Naive thymus-derived CD4-positive, alpha-beta T cell (primary cell): ENCODE measurements at regions not wholly inside any gene's neighbourhood (a gene's known extent, or its start where the extent isn't known, plus 50 kb on each side); places are given as distances from the start of the nearest gene placed in this dataset.

Experiments
- ATAC-seq: fragments of 150-1000 bp; cut with Tn5 transposase; 2 replicates; pipeline ENCODE4 v1.10.0; 2021; ENCODE audit warnings: mild to moderate bottlenecking, moderate library complexity
- CTCF ChIA-PET: fragments of 350-600 bp; sonication (Branson Sonifier 250); formaldehyde crosslinking; loops from one replicate; lab custom pipeline; 2021; ENCODE audit warnings: antibody characterized with exemption; lab: Charles Lee
- POLR2A ChIA-PET: fragments of 350-600 bp; sonication (Branson Sonifier 250); formaldehyde crosslinking; loops from one replicate; lab custom pipeline; 2021; ENCODE audit warnings: antibody characterized with exemption, inconsistent platforms; lab: Charles Lee
- DNase-seq, 9 donors: peaks; one replicate each; pipeline versions ENCODE4 v3.0.0 to v3.0.0-alpha.2; 2020 to 2022; ENCODE audit warnings: mixed read lengths in 1 of 9
- H3K27ac ChIP-seq: one replicate; pipeline ENCODE4 v1.7.0; 2013; ENCODE audit warnings: mild to moderate bottlenecking, low read depth, low read length, moderate library complexity
- H3K27me3 ChIP-seq, 2 donors: one replicate each; pipeline ENCODE4 v1.7.0; 2013; ENCODE audit warnings: low read length in 2 of 2, mild to moderate bottlenecking in 2 of 2, moderate library complexity in 2 of 2; ENCODE audit not compliant: control insufficient read depth in 2 of 2, insufficient read depth in 2 of 2
- H3K36me3 ChIP-seq, 3 experiments: 1 replicate in 2 of 3; 2 replicates in 1 of 3; pipeline ENCODE4 v1.7.0; 2013; ENCODE audit warnings: low read length in 3 of 3, mild to moderate bottlenecking in 3 of 3, moderate library complexity in 1 of 3; ENCODE audit not compliant: insufficient read depth in 3 of 3, control insufficient read depth in 2 of 3
- H3K4me1 ChIP-seq, 2 donors: one replicate each; pipeline ENCODE4 v1.7.0; 2013; ENCODE audit warnings: low read length in 2 of 2, mild to moderate bottlenecking in 2 of 2, moderate library complexity in 1 of 2; ENCODE audit not compliant: control insufficient read depth in 2 of 2, insufficient read depth in 2 of 2
- H3K4me3 ChIP-seq: 2 replicates; pipeline ENCODE4 v1.7.0; 2013; ENCODE audit warnings: mild to moderate bottlenecking, low read length
- H3K9me3 ChIP-seq, 3 experiments: 1 replicate in 2 of 3; 2 replicates in 1 of 3; pipeline ENCODE4 v1.7.0; 2013; ENCODE audit warnings: low read length in 3 of 3; ENCODE audit not compliant: control insufficient read depth in 2 of 3
- H3K27ac Mint-ChIP-seq, 9 donors: one replicate each; pipeline ENCODE4 v1.8.0; 2020 to 2022; ENCODE audit warnings: mixed read lengths in 9 of 9, mild to moderate bottlenecking in 8 of 9, moderate library complexity in 5 of 9, inconsistent platforms in 2 of 9
- H3K27me3 Mint-ChIP-seq, 5 donors: one replicate each; pipeline ENCODE4 v1.8.0; 2021 to 2022; ENCODE audit warnings: mixed read lengths in 5 of 5, mild to moderate bottlenecking in 1 of 5
- H3K36me3 Mint-ChIP-seq, 5 donors: one replicate each; pipeline ENCODE4 v1.8.0; 2020 to 2022; ENCODE audit warnings: mixed read lengths in 5 of 5, mild to moderate bottlenecking in 3 of 5, inconsistent platforms in 1 of 5
- H3K4me1 Mint-ChIP-seq, 7 donors: one replicate each; pipeline ENCODE4 v1.8.0; 2020 to 2022; ENCODE audit warnings: mixed read lengths in 7 of 7, mild to moderate bottlenecking in 3 of 7, inconsistent platforms in 1 of 7
- H3K4me3 Mint-ChIP-seq, 10 donors: one replicate each; pipeline ENCODE4 v1.8.0; 2020 to 2022; ENCODE audit warnings: mild to moderate bottlenecking in 10 of 10, mixed read lengths in 10 of 10, moderate library complexity in 6 of 10, inconsistent platforms in 2 of 10
- H3K9me3 Mint-ChIP-seq, 11 donors: one replicate each; pipeline ENCODE4 v1.8.0; 2020 to 2022; ENCODE audit warnings: mixed read lengths in 11 of 11, mild to moderate bottlenecking in 4 of 11, inconsistent platforms in 1 of 11, moderate library complexity in 1 of 11
- intact Hi-C, 2 donors: fragments of 100-400 bp; cut with micrococcal nuclease; formaldehyde crosslinking; loops; one replicate each; pipeline ENCODE4 v1.15.1; 2023

DNA sequence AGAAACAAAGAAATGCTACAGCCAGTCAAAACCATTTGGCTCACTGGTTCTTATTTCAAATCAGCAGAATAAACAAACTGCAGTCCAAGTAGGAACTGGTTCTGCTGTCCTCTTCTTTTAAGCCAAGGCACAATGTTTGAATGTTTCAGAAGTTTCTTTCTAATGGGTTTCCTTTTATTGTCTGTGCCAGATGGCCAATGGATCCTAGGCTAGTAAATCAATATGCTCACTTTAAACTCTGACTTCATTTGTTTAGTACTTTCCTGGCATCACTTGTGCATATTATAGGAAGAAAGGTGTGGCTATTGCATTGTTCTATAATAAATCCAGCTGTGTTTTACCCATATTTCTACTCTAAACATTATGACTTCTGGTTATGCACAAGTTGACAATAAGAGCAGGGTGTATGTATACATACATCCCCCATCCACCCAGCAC is 99.7 kb upstream of the PLCB4 start:
- CTCF ChIA-PET, result no interaction called here

DNA sequence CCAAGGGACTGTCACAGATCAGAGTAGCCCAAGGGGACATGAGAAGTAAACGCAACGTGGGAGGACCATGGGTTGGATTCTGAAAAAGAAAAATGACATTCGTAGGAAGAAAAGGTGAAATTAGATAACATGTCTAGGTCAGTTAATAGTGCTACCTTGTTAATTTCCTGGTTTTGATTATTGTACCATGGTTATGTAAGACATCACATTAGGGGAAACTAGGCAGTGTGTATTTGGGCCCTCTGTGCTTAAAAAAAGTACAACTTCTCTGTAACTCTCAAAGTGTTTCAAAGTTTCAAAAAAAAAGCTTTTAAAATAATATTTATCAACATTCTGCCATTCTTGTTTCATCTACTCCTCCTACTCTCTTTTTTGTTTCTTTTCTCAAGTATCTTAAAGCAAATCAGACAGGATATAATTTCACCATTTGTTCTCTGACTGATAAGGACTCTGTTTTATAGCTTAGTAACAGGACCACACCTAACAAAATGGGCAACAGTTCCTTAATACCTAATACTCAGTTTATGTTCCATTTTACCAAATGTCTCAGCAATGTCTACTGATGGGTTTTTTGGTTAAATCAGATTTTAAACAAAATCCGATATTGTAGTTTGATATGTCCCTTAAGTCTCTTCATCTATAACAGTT is 97.1 kb upstream of the PLCB4 start:
- ATAC-seq (no peak), DNase-seq (no peak)
- Histone ChIP-seq H3K27me3 (no peaks in the 10 kb centered on the region), H3K9me3 (no peaks in the 10 kb centered on the region), H3K4me1 (no peaks in the 10 kb centered on the region), H3K4me3 (no peak overlapping the region), H3K27ac (no peak overlapping the region), H3K36me3 (no peaks in the 10 kb centered on the region)
- no peaks in the 10 kb centered on the region for H3K36me3 Mint-ChIP-seq
- no peaks in the 10 kb centered on the region for H3K4me1 Mint-ChIP-seq
- intact Hi-C loops, result no loop called here
- peaks cover 0 to 12% (median 3%) of the 10 kb centered on the region in 11 donors for H3K9me3 Mint-ChIP-seq
- ChIA-PET POLR2A (no interaction called here), CTCF (no interaction called here)
- H3K4me3 Mint-ChIP-seq, result no peak overlapping the region
- no peak overlapping the region for H3K27ac Mint-ChIP-seq
- no peaks in the 10 kb centered on the region for H3K27me3 Mint-ChIP-seq

More for the DNA sequence above, 99.7 kb upstream of the PLCB4 start:
- DNase-seq (no peak), ATAC-seq (no peak)
- H3K9me3 ChIP-seq, result no peaks in the 10 kb centered on the region
- H3K9me3 Mint-ChIP-seq, result peaks cover 0 to 17% (median 4%) of the 10 kb centered on the region in 11 donors
- no peak overlapping the region for H3K27ac ChIP-seq
- H3K4me1 Mint-ChIP-seq, result no peaks in the 10 kb centered on the region
- no peak overlapping the region for H3K4me3 Mint-ChIP-seq
- no peaks in the 10 kb centered on the region for H3K27me3 ChIP-seq
- no peak overlapping the region for H3K4me3 ChIP-seq
- no peak overlapping the region for H3K27ac Mint-ChIP-seq
- intact Hi-C loops, result no loop called here
- POLR2A ChIA-PET, result no interaction called here
- no peaks in the 10 kb centered on the region for H3K36me3 ChIP-seq
- H3K36me3 Mint-ChIP-seq, result no peaks in the 10 kb centered on the region
- H3K4me1 ChIP-seq, result no peaks in the 10 kb centered on the region
- no peaks in the 10 kb centered on the region for H3K27me3 Mint-ChIP-seq

DNA sequence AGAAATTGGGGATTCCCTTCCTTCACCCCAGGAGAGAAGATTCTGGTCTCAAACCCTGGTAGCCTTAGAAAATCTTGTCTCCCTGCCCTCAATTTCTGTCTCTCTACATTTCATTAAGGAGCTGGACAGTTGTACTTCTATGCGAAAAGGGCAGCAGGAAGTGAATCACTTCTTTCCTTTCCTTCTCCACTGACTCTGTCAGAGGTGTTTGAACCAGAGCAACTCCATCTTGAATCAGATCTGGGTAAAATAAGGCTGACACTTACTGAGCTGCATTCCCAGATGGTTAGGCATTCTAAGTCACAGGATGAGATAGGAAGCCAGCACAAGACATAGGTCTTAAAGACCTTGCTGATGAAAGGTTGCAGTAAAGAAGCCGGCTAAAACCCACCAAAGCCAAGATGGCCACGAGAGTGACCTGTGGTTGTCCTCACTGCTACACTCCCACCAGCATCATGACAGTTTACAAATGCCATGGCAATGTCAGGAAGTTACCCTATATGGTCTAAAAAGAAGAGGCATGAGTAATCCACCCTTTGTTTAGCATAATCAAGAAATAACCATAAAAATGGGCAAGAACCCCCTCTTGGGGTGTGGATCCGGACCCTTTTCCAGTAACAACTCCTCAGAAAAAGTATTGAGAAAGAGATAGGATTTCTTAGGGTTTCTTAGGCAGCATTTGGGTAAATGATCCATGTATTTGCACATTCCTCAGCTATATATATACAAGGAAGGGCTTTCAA is 95.8 kb upstream of the PLCB4 start:
- no peak overlapping the region for H3K27ac ChIP-seq
- intact Hi-C loops, result no loop called here
- ChIA-PET CTCF (no interaction called here), POLR2A (interaction anchor here (1.1 kb wide), 1 partner anchor 54 kb away, joined by 4 read pairs; no protein-coding TSS in a partner anchor)
- H3K27me3 Mint-ChIP-seq, result no peaks in the 10 kb centered on the region
- H3K4me3 ChIP-seq, result no peak overlapping the region
- no peaks in the 10 kb centered on the region for H3K36me3 Mint-ChIP-seq
- H3K27me3 ChIP-seq, result no peaks in the 10 kb centered on the region
- no peak overlapping the region for H3K27ac Mint-ChIP-seq
- no peaks in the 10 kb centered on the region for H3K36me3 ChIP-seq
- H3K9me3 Mint-ChIP-seq, result peaks cover 0 to 13% (median 1%) of the 10 kb centered on the region in 11 donors
- H3K4me1 Mint-ChIP-seq, result no peaks in the 10 kb centered on the region
- no peak for ATAC-seq
- no peaks in the 10 kb centered on the region for H3K9me3 ChIP-seq
- no peak overlapping the region for H3K4me3 Mint-ChIP-seq
- no peaks in the 10 kb centered on the region for H3K4me1 ChIP-seq
- no peak for DNase-seq

DNA sequence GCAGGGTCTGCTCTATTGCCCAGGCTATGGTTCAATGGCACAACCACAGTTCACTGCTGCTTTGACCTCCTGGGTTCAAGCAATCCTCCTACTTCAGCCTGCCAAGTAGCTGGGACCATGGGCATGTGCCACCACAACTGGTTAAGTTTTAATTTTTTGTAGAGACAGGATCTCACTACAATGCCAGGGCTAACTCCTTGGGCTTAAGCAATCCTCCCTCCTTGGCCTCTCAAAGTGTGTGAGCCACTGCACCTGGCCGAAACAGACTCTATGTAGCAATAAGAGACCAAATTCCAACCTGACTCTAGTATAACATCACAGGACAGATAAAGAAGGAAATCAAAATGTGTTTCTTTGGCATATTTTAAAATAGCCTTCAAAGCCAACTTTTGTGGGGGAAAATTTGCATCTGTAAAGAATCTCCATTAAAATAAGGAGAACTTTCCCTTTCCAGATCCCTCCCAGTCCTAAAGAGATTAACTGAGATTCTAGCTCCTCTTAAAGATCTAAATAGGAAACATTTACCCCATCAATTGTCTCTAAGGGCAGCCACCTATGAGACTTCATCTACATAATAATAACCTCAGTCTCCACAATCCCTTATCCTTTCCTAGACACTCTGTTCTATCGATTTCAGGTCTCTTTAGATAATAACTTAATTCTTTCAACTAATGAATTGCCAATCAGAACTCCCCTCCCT is 94.7 kb upstream of the PLCB4 start:
- H3K36me3 Mint-ChIP-seq, result no peaks in the 10 kb centered on the region
- ChIA-PET POLR2A (interaction anchor here (1.1 kb wide), 1 partner anchor 53 kb away, joined by 4 read pairs; no protein-coding TSS in a partner anchor), CTCF (no interaction called here)

DNA sequence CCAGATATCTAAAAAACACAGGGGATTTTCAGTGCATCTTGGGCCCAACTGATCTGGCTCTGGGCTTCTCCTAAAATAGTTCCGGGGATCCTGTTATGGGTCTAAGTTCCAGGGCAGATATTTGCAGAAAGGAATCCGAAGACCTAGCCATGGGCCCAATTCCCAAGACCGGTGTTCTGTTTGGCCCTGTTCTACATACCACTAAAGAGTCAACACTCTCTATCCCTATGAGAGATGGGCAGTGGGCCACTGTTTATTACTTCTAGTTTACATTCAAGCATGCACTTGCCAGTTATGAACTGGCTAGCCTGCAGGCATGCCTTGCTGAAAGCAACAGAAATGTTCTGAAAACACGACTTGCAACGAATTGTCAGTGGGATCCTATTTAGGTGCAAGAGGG is 87.4 kb upstream of the PLCB4 start:
- H3K27ac Mint-ChIP-seq, result no peak overlapping the region
- H3K36me3 Mint-ChIP-seq, result no peaks in the 10 kb centered on the region
- Histone ChIP-seq H3K27ac (no peak overlapping the region), H3K27me3 (no peaks in the 10 kb centered on the region), H3K4me1 (no peaks in the 10 kb centered on the region), H3K4me3 (no peak overlapping the region), H3K36me3 (no peaks in the 10 kb centered on the region), H3K9me3 (no peaks in the 10 kb centered on the region)
- intact Hi-C loops, result no loop called here
- ChIA-PET POLR2A (no interaction called here), CTCF (no interaction called here)
- peaks cover 0 to 4% (median 0%) of the 10 kb centered on the region in 11 donors for H3K9me3 Mint-ChIP-seq
- H3K4me3 Mint-ChIP-seq, result no peak overlapping the region
- H3K27me3 Mint-ChIP-seq, result no peaks in the 10 kb centered on the region
- ATAC-seq, result no peak
- H3K4me1 Mint-ChIP-seq, result no peaks in the 10 kb centered on the region
- DNase-seq, result no peak

More for the DNA sequence above, 94.7 kb upstream of the PLCB4 start:
- ATAC-seq, result no peak
- no peaks in the 10 kb centered on the region for H3K27me3 Mint-ChIP-seq
- intact Hi-C loops, result no loop called here
- no peak overlapping the region for H3K27ac ChIP-seq
- no peak overlapping the region for H3K27ac Mint-ChIP-seq
- no peaks in the 10 kb centered on the region for H3K36me3 ChIP-seq
- H3K4me1 Mint-ChIP-seq, result no peaks in the 10 kb centered on the region
- no peaks in the 10 kb centered on the region for H3K27me3 ChIP-seq
- H3K4me1 ChIP-seq, result no peaks in the 10 kb centered on the region
- no peak for DNase-seq
- H3K4me3 ChIP-seq, result no peak overlapping the region
- no peak overlapping the region for H3K4me3 Mint-ChIP-seq
- H3K9me3 Mint-ChIP-seq, result peaks cover 0 to 12% (median 0%) of the 10 kb centered on the region in 11 donors
- no peaks in the 10 kb centered on the region for H3K9me3 ChIP-seq

DNA sequence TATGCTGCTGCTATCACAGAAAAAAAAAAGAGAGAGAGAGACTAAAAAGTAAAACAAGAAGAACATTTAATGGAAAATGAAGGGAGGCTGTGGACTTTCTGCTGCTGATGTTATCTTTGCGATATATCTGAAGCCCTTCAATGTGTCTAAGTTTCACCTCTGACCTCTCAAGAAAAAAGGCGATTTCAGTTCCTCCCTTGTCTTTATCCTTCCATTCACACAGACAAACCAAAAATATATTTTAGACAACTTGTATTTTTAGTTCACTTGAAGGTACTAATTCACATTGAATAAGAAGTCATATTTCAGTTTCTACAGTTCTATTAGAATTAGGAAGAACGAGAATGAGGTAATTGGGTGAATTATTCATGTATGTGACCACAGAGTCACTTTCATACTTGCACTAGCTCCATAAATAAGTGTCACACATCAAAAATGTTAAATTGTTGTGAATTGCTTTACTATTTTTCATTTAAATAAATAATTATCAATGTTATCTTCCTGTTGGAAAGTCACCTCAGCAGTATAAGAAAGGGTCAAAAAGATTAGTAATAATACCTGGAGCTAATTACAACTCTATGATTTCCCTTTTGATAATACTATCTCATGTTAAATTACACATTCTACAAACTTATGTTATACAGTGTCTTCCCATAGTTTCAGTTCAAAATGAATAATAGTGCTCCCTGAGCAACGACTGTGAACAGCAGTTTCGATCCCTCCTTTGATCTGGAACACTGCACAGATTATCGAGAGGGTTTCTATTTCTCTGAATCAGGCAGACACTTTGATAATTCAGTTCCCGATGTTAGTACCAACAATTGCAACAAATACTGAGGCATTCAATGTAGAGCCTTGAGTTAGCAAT is 85.2 kb upstream of the PLCB4 start:
- no peaks in the 10 kb centered on the region for H3K4me1 Mint-ChIP-seq
- no peak for ATAC-seq
- Histone ChIP-seq H3K36me3 (no peaks in the 10 kb centered on the region), H3K27me3 (no peaks in the 10 kb centered on the region), H3K4me3 (no peak overlapping the region), H3K9me3 (no peaks in the 10 kb centered on the region), H3K27ac (no peak overlapping the region), H3K4me1 (no peaks in the 10 kb centered on the region)
- H3K27ac Mint-ChIP-seq, result no peak overlapping the region
- no peak overlapping the region for H3K4me3 Mint-ChIP-seq
- POLR2A ChIA-PET, result no interaction called here
- no peaks in the 10 kb centered on the region for H3K36me3 Mint-ChIP-seq
- DNase-seq, result no peak
- CTCF ChIA-PET, result no interaction called here
- intact Hi-C loops, result no loop called here
- H3K27me3 Mint-ChIP-seq, result no peaks in the 10 kb centered on the region
- H3K9me3 Mint-ChIP-seq, result no peaks in the 10 kb centered on the region
